GM12872 (cell line): ENCODE measurements at regions not wholly inside any gene's neighbourhood (a gene's known extent, or its start where the extent isn't known, plus 50 kb on each side); places are given as distances from the start of the nearest gene placed in this dataset.

ENCODE experiments used
- CTCF ChIP-seq: IDR thresholded peaks from 3 replicates; pipeline ENCODE4 v1.5.1; 2011; ENCODE audit warnings: low read depth, mild to moderate bottlenecking, low read length, moderate library complexity; ENCODE audit not compliant: insufficient read depth

DNA sequence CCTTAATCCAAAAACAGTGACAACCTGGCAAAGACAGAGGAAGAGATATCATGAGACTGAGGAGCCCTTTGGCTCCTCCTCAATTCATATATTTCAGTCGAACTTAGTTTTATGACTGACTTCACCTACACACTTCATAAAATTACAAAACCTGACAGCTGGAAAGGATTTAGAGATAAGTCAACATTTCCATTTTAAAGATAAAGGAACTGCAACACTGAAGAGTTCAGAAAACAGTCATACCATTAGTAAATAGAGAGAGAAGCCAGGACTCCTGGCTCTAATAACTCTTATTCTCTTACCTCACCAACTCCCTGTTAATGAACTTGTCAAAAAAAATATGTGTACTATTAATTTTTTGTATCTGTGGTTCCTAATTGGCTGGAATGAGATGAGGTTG lies 141.0 kb upstream of the COL1A2 start:
- no peak for TF ChIP-seq CTCF

GRCh38 chr7:94258418-94259300 lies 136.0 kb upstream of the COL1A2 start:
- TF ChIP-seq CTCF: no peak

GRCh38 chr7:94261067-94261466 lies 133.6 kb upstream of the COL1A2 start:
- TF ChIP-seq CTCF: no peak

DNA sequence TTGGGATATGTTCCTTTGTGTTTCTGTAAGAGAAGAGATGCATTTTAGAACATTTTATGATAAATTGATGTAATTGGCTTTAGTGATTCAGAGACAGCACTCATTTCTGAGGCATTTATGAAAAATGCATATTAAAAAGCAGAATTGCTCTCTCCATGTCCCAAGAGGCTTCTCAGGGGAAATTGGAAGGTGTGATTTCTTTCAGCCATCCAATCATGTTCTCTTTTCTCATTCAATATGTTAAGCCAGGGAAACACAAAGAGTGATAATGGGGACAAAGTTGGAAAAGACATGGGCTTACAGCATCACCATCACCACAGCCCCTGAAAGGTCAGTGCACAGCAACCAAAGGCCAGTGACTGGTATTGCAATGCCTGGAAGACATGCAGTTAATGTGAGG lies 129.9 kb upstream of the COL1A2 start:
- TF ChIP-seq CTCF: no peak

GRCh38 chr7:94265456-94265855 lies 129.2 kb upstream of the COL1A2 start:
- no peak for TF ChIP-seq CTCF

DNA sequence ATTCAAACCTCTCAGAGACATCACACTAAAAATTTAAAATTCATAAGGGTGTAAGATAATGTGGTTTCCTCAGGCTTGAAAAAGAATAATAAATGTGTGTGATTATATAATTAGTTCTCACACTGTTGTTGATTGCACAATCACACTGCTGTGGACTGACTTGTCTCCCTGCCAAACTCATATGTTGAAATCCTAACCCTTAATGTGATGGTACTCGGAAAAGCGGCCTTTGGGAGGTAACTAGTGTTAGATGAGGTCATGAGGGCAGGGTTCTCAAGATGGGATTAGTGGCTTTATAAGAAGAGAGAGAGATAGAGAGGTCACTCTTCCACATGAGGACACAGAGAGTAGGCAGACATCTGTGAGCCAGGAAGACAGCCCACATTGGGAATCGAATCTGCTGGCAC lies 128.5 kb upstream of the COL1A2 start:
- no peak for TF ChIP-seq CTCF

GRCh38 chr7:94270772-94271171 lies 123.9 kb upstream of the COL1A2 start:
- no peak for TF ChIP-seq CTCF
